IPS-18a (cell line): ENCODE measurements at regions not wholly inside any gene's neighbourhood (a gene's known extent, or its start where the extent isn't known, plus 50 kb on each side); places are given as distances from the start of the nearest gene placed in this dataset.

Experiments
- H3K27ac ChIP-seq: one replicate; pipeline ENCODE4 v1.5.1; 2013; ENCODE audit warnings: low read length
- H3K27me3 ChIP-seq: one replicate; pipeline ENCODE4 v1.6.1; 2013; ENCODE audit warnings: mild to moderate bottlenecking, low read length; ENCODE audit not compliant: control insufficient read depth, insufficient read depth
- H3K36me3 ChIP-seq: one replicate; pipeline ENCODE4 v1.6.1; 2013; ENCODE audit warnings: low read depth, low read length; ENCODE audit not compliant: control insufficient read depth
- H3K4me1 ChIP-seq: one replicate; pipeline ENCODE4 v1.6.1; 2013; ENCODE audit warnings: low read depth, low read length; ENCODE audit not compliant: control insufficient read depth
- H3K4me3 ChIP-seq: one replicate; pipeline ENCODE4 v1.5.1; 2013; ENCODE audit warnings: low read length
- H3K9ac ChIP-seq: one replicate; pipeline ENCODE4 v1.6.1; 2013; ENCODE audit warnings: mild to moderate bottlenecking, low read length, moderate library complexity
- H3K9me3 ChIP-seq: one replicate; pipeline ENCODE4 v1.6.1; 2013; ENCODE audit warnings: low read depth, low read length; ENCODE audit not compliant: control insufficient read depth

DNA sequence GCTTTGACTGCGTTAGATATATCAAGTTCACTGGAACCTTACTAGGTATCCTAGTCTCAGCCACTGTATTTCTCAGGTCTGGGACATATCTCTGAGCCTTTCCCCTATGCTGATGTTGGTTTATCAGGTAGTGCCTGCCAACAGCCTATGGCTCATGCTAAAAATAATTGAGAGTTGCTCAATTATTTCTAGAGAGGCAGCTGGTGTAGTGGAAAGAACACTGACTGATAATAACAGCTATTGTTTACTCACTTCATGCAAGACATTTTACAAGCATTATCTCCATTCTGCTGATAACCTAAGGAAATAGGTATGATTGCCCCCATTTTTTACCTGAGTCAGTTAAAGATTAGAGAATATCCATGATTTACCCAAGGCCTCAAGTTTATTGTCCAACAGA is 231.4 kb downstream of the LRRN1 start:
- Histone ChIP-seq H3K36me3 (no peaks in the 10 kb centered on the region), H3K9me3 (no peaks in the 10 kb centered on the region), H3K27ac (no peak overlapping the region), H3K27me3 (no peaks in the 10 kb centered on the region), H3K4me1 (no peaks in the 10 kb centered on the region), H3K9ac (no peak overlapping the region), H3K4me3 (no peak overlapping the region)

DNA sequence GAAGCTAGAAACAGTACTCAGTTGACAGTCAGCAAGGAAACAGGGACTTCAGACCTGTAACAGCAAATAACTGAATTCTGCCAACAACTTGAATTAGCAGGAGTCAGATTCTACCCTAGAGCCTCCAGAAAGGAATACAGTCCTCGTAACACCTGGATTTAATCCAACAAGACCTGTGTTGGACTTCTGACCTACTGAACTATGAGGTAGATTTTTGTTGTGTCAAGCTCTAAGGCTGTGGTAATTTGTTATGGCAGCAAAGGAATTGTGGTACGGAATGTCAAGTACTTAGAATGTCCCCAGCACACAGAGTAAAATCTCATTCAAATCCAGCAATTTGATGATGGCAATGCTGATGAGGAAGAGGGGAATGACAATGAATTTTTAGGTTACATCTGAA is 234.1 kb downstream of the LRRN1 start:
- Histone ChIP-seq H3K9ac (no peak overlapping the region), H3K4me1 (no peaks in the 10 kb centered on the region), H3K27ac (no peak overlapping the region), H3K36me3 (no peaks in the 10 kb centered on the region), H3K4me3 (no peak overlapping the region), H3K9me3 (no peaks in the 10 kb centered on the region), H3K27me3 (no peaks in the 10 kb centered on the region)

DNA sequence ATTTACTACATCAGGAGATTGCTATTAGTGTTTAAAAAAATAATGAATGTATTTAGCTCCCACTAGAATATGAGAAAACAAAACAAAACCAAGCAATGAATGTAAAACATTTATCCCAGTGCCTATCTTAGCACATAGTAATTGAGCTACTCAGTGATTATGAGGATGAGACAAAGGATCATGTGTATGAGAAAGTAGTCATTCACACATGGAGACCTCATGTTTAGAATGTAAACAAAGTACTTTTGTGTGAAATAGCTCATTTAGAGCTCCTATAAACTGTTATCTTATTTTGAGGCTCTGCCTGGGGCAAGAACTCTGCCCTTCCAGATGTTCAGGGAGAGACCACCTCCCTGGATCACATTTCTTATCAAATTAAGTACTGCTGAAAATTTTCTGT is 236.8 kb downstream of the LRRN1 start:
- H3K4me1 ChIP-seq = no peaks in the 10 kb centered on the region
- H3K36me3 ChIP-seq = no peaks in the 10 kb centered on the region
- H3K9me3 ChIP-seq = no peaks in the 10 kb centered on the region
- H3K4me3 ChIP-seq = no peak overlapping the region
- no peak overlapping the region for H3K27ac ChIP-seq
- no peak overlapping the region for H3K9ac ChIP-seq
- H3K27me3 ChIP-seq = no peaks in the 10 kb centered on the region

DNA sequence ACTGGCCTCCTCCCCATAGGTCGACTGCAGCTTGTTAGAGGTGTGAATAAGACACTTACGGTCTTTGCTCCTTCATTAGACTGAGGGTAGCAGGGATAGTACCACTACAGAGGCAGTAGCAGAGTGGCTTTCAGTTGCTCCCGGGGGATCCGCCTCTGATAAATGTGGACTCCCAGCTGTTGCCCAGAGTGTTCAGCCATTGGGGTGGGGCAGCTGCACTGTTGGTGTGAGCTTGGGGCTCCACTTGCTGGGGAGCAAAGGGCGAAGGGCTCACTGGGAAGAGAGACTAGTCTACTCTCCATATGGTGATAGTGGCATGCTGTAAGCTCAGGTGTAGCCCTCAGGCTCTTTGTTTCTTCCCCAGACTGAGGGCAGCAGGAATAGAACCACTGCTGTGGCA is 239.1 kb downstream of the LRRN1 start:
- Histone ChIP-seq H3K27me3 (no peaks in the 10 kb centered on the region), H3K27ac (no peak overlapping the region), H3K9me3 (no peaks in the 10 kb centered on the region), H3K4me3 (no peak overlapping the region), H3K4me1 (no peaks in the 10 kb centered on the region), H3K36me3 (no peaks in the 10 kb centered on the region), H3K9ac (no peak overlapping the region)

DNA sequence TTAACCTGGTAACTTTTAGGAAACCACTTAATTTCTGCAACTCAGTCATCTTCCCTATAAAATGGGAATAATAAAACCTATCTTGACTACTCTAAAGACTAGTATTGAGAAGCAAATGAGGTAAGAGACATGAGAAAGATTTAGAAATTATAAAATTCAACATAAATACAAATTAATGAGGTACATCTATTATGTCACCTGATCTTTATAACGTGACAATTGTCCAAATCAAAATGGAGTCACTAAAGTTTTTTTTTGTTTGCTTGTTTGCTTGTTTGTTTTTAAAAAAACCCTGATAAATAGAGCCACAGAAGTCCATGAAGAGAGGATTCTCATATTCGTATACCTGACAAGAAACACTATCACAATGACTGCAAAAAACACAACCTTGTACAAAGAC is 242.8 kb downstream of the LRRN1 start:
- Histone ChIP-seq H3K9ac (no peak overlapping the region), H3K36me3 (no peaks in the 10 kb centered on the region), H3K27ac (no peak overlapping the region), H3K4me3 (no peak overlapping the region), H3K4me1 (no peaks in the 10 kb centered on the region), H3K27me3 (no peaks in the 10 kb centered on the region), H3K9me3 (no peaks in the 10 kb centered on the region)

DNA sequence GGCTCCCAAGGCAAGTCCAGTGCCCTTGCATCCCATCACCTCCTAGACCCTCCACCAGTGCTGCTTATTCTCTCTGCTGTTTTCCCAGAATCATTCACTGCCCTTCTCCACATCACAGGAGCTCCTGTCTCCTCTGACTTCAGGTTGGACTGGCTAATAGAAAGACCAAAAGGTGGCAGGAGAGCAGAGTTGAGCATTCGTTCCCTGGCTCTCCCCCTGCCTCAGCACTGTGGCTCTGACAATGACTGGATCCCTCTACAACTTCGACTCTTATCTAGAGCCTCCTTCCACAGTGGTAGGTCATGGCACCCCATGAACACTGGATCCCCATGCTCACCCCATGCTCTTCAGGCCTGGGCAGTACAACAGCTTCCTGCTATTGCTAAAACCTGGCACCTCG is 243.6 kb downstream of the LRRN1 start:
- H3K9ac ChIP-seq = no peak overlapping the region
- no peaks in the 10 kb centered on the region for H3K36me3 ChIP-seq
- no peaks in the 10 kb centered on the region for H3K27me3 ChIP-seq
- H3K27ac ChIP-seq = no peak overlapping the region
- H3K4me1 ChIP-seq = no peaks in the 10 kb centered on the region
- no peaks in the 10 kb centered on the region for H3K9me3 ChIP-seq
- no peak overlapping the region for H3K4me3 ChIP-seq

DNA sequence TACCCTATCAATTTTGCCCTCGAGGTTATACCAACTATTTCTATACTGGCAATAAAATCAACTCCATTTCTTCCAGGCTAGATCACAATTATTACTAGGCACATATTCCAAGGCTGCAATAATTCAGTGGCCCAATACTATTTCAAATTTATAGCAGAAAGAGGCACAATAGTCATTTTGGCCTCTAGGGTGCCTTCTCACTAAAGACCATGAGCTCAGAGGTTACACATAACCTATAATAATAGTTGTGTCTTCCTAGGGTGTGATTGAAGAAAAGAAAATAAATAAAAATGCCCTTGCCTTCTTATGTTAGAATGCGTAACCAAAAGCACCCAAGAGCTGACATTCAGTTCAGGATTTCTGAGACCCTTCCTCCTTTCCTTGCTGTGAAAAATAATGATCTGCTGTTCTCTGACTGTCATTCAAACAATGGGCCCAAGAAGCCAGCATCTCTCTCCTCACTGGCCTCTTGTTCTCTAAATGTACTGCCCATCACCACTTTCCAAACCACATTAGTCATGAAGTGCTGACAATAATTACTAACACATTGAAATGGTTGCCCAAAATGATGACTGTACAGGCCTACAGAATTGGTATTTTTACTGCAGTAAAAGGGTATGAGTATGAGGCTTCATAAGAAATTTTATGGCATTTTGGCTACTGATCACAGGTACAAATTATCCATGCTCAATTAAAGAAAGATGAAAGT is 244.8 kb downstream of the LRRN1 start:
- Histone ChIP-seq H3K4me3 (no peak overlapping the region), H3K9ac (no peak overlapping the region), H3K27ac (no peak overlapping the region), H3K36me3 (no peaks in the 10 kb centered on the region), H3K27me3 (no peaks in the 10 kb centered on the region), H3K9me3 (no peaks in the 10 kb centered on the region), H3K4me1 (no peaks in the 10 kb centered on the region)

DNA sequence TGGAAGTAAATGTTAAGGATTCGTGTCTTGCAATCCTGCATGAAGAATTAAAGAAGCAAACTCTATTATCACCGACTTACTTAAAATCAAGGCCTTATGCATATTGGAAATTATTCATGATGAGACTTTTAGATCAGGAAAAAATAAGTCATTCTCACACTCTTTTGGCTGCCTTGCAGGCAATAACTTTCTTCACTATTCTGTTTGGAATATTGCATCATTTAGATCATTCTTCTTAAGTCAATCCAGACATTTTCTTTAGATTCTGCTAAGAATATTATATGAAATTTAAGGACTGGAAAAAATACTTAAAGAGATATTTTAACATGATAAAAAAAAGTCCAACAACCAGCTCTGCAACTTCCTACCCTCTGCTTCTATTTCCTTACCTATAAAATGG is 245.4 kb downstream of the LRRN1 start:
- H3K27me3 ChIP-seq = no peaks in the 10 kb centered on the region
- no peaks in the 10 kb centered on the region for H3K4me1 ChIP-seq
- no peaks in the 10 kb centered on the region for H3K9me3 ChIP-seq
- H3K36me3 ChIP-seq = no peaks in the 10 kb centered on the region
- no peak overlapping the region for H3K4me3 ChIP-seq
- H3K27ac ChIP-seq = no peak overlapping the region
- H3K9ac ChIP-seq = no peak overlapping the region

DNA sequence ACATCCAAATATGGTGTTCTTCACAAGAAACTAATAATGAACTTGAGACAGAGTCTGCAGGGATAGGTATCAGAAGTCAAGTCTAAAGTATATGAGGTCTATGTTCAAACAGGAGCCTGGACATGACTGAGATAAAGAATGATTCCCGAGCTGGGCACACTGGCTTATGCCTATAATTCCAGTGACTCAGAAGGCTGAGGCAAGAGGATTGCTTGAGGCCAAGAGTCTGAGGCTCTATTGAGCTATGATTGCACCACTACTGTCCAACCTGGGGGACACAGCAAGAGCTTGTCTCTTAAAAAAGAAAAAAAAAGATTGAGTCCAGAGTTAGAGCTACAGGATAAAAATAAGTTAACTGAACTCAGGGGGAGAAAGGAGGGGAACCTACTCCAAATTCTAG is 246.5 kb downstream of the LRRN1 start:
- Histone ChIP-seq H3K9ac (no peak overlapping the region), H3K4me3 (no peak overlapping the region), H3K4me1 (no peaks in the 10 kb centered on the region), H3K36me3 (no peaks in the 10 kb centered on the region), H3K9me3 (no peaks in the 10 kb centered on the region), H3K27ac (no peak overlapping the region), H3K27me3 (no peaks in the 10 kb centered on the region)

DNA sequence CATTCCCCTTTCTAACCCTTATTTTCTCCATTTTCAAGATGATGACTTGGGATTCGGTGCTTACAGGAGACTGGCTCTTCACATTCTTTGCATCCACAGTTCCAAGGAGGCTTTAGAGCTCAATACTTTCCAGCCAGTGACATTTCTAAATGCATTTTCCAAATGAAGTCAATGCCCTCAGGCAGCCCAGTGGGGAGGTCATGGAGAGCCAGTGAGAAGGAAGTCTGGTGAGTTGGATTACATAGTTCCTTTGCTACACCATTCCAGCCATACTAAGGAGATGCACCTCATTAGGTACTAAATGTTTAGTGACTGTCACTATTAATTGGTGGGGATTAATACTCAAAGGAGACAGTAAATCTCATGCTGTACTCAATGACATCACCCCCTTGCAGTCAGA is 248.1 kb downstream of the LRRN1 start:
- Histone ChIP-seq H3K4me1 (no peaks in the 10 kb centered on the region), H3K9ac (no peak overlapping the region), H3K4me3 (no peak overlapping the region), H3K27ac (no peak overlapping the region), H3K9me3 (no peaks in the 10 kb centered on the region), H3K27me3 (no peaks in the 10 kb centered on the region), H3K36me3 (no peaks in the 10 kb centered on the region)

DNA sequence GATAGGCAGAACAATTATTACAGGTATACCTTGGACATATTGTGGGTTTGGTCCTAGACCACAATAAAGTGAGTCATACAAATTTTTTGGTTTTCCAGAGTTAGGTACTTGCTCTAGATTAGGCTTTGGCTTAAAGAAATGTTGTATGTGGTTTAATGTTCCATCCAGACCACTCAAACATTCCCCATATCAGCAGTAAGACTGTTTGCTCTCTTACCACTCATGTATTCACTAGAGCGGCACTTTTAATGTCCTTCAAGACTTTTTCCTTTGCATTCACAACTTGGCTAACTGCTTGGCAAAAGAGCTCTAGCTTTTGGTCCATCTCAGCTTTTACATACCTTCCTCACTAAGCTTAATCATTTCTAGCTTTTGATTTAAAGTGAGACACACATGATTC is 250.5 kb upstream of the SETMAR start:
- Histone ChIP-seq H3K4me3 (no peak overlapping the region), H3K27ac (no peak overlapping the region), H3K9me3 (no peaks in the 10 kb centered on the region), H3K9ac (no peak overlapping the region), H3K36me3 (no peaks in the 10 kb centered on the region), H3K4me1 (no peaks in the 10 kb centered on the region), H3K27me3 (no peaks in the 10 kb centered on the region)

DNA sequence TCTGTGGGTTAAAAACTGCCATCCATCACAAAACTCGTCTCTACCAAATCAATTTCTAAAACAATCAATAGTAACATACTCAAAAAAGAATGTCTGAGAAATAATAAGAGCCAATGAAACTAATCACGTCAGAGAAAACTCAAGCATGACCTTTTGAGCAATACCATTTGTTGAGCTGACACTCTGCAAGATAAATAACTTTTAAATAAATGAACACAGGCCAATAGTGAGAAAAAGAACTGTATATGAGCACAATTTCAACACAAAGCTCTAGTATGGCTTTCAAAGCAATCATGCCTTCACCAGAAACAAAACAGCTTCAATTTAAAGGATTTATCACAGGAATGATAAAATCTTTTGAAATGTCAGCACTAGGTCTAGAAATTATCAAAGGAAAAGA is 249.2 kb upstream of the SETMAR start:
- no peak overlapping the region for H3K4me3 ChIP-seq
- H3K27ac ChIP-seq = no peak overlapping the region
- H3K9me3 ChIP-seq = no peaks in the 10 kb centered on the region
- no peaks in the 10 kb centered on the region for H3K4me1 ChIP-seq
- H3K36me3 ChIP-seq = no peaks in the 10 kb centered on the region
- H3K9ac ChIP-seq = no peak overlapping the region
- H3K27me3 ChIP-seq = no peaks in the 10 kb centered on the region
